Mesothelial cell of epicardium (in vitro differentiated cells): ENCODE measurements at regions not wholly inside any gene's neighbourhood (a gene's known extent, or its start where the extent isn't known, plus 50 kb on each side); places are given as distances from the start of the nearest gene placed in this dataset.
"Not testable (repeated sequence)": the region's sequence is repeated elsewhere in the genome, so short reads cannot be mapped to it uniquely, and the experiment has no call there.

Experiments used
- DNase-seq, 2 experiments: peaks; one replicate each; pipeline ENCODE4 v3.0.0; 2021; ENCODE audit warnings: low spot score in 2 of 2; ENCODE audit not compliant: unreplicated experiment in 2 of 2
- H3K27ac Mint-ChIP-seq: 2 replicates; pipeline ENCODE4 v1.8.0; 2021; ENCODE audit warnings: mixed read lengths
- H3K27me3 Mint-ChIP-seq: 2 replicates; pipeline ENCODE4 v1.8.0; 2021; ENCODE audit warnings: low read depth, mixed read lengths
- H3K36me3 Mint-ChIP-seq: 2 replicates; pipeline ENCODE4 v1.8.0; 2021; ENCODE audit warnings: mixed read lengths
- H3K4me1 Mint-ChIP-seq: 2 replicates; pipeline ENCODE4 v1.8.0; 2021; ENCODE audit warnings: mixed read lengths
- H3K4me3 Mint-ChIP-seq: 2 replicates; pipeline ENCODE4 v1.8.0; 2021; ENCODE audit warnings: mild to moderate bottlenecking, moderate library complexity, mixed read lengths
- H3K9me3 Mint-ChIP-seq: 2 replicates; pipeline ENCODE4 v1.8.0; 2021; ENCODE audit warnings: mixed read lengths
- TF ChIP-seq, protein P1 (sequence below): fragments of 200-600 bp; sonication (generic); IDR thresholded peaks from one replicate; pipeline ENCODE4 v1.5.0; 2021; ENCODE audit warnings: antibody characterized with exemption; ENCODE audit not compliant: unreplicated experiment

DNA sequence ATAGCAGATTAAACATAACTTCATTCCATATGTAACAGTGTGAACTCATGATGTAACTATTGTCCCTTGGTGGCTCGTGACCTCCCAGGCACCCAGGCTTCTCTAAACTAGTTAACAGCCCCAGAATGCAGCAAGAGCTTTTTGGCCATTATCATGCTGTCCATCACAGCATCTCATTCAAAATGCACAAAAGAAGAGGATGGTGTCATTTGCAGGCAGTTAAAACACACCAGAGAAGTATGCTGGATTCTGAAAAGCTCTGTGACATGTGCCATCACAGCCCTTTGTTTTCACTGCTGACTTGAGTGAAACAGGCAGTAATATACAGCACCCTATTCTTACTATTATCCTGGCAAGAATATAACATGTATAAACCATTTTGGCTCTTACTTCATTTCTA is 117.6 kb upstream of the CHMP2B start:
- no peaks in the 10 kb centered on the region for H3K4me1 Mint-ChIP-seq

DNA sequence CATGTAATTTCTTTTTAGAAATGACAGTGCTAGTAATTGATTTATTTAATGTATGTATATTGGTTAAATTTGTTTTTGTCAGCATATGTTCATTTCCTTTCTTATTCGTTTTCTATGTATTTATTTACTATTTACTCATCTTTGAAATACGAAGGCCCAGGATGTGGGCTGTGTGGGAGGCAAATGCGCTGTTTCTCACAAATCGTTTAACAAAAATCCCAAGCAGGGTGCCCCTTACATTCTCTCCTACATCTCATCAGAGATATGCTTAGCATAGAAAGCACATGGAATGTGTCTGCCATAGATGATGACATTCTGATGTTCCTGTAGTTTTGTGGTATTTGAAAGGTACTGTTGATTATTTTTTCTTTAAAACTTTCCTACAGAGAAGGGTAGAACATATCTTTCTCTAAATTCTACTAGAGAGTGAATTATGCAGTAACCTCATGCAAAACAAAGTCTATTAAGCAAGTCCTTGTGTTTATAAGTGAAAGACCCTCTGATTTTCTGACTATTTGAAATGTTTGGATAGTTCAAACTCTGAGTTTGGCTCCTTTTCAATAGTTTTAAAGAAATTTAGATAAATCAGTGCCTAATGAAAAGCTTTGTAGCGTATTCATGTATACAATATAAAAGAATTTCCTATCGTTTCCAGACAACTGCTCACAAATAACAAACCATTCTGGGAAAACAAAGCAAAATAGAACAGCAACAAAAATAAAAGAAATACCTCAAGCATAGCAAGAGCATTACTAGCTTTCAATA is 111.1 kb upstream of the VGLL3 start:
- no peaks in the 10 kb centered on the region for H3K27me3 Mint-ChIP-seq
- no peaks in the 10 kb centered on the region for H3K36me3 Mint-ChIP-seq
- H3K4me3 Mint-ChIP-seq: no peak overlapping the region
- peaks cover 12% of the 10 kb centered on the region for H3K9me3 Mint-ChIP-seq
- no peaks in the 10 kb centered on the region for H3K4me1 Mint-ChIP-seq
- no peak overlapping the region for H3K27ac Mint-ChIP-seq
- TF ChIP-seq, protein P1, sequence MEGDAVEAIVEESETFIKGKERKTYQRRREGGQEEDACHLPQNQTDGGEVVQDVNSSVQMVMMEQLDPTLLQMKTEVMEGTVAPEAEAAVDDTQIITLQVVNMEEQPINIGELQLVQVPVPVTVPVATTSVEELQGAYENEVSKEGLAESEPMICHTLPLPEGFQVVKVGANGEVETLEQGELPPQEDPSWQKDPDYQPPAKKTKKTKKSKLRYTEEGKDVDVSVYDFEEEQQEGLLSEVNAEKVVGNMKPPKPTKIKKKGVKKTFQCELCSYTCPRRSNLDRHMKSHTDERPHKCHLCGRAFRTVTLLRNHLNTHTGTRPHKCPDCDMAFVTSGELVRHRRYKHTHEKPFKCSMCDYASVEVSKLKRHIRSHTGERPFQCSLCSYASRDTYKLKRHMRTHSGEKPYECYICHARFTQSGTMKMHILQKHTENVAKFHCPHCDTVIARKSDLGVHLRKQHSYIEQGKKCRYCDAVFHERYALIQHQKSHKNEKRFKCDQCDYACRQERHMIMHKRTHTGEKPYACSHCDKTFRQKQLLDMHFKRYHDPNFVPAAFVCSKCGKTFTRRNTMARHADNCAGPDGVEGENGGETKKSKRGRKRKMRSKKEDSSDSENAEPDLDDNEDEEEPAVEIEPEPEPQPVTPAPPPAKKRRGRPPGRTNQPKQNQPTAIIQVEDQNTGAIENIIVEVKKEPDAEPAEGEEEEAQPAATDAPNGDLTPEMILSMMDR: no peak
- no peak for DNase-seq

More for the DNA sequence above, 117.6 kb upstream of the CHMP2B start:
- H3K4me3 Mint-ChIP-seq: no peak overlapping the region
- no peaks in the 10 kb centered on the region for H3K36me3 Mint-ChIP-seq
- TF ChIP-seq, protein P1: no peak
- DNase-seq: no peak
- peaks cover 20% of the 10 kb centered on the region for H3K9me3 Mint-ChIP-seq
- no peak overlapping the region for H3K27ac Mint-ChIP-seq
- no peaks in the 10 kb centered on the region for H3K27me3 Mint-ChIP-seq

- not testable (repeated sequence) for H3K4me1 Mint-ChIP-seq, DNase-seq, H3K9me3 Mint-ChIP-seq, H3K27ac Mint-ChIP-seq, H3K36me3 Mint-ChIP-seq, H3K4me3 Mint-ChIP-seq, H3K27me3 Mint-ChIP-seq
Measured at GRCh38 chr3:87097733-87098132, 106.8 kb upstream of the VGLL3 start.

- TF ChIP-seq, protein P1: no peak
- Mint-ChIP-seq H3K27ac (no peak overlapping the region), H3K4me1 (no peaks in the 10 kb centered on the region), H3K36me3 (no peaks in the 10 kb centered on the region), H3K9me3 (no peaks in the 10 kb centered on the region), H3K4me3 (no peak overlapping the region), H3K27me3 (no peaks in the 10 kb centered on the region)
- DNase-seq: no peak
Measured at GRCh38 chr3:87090631-87091030, 99.7 kb upstream of the VGLL3 start.

DNA sequence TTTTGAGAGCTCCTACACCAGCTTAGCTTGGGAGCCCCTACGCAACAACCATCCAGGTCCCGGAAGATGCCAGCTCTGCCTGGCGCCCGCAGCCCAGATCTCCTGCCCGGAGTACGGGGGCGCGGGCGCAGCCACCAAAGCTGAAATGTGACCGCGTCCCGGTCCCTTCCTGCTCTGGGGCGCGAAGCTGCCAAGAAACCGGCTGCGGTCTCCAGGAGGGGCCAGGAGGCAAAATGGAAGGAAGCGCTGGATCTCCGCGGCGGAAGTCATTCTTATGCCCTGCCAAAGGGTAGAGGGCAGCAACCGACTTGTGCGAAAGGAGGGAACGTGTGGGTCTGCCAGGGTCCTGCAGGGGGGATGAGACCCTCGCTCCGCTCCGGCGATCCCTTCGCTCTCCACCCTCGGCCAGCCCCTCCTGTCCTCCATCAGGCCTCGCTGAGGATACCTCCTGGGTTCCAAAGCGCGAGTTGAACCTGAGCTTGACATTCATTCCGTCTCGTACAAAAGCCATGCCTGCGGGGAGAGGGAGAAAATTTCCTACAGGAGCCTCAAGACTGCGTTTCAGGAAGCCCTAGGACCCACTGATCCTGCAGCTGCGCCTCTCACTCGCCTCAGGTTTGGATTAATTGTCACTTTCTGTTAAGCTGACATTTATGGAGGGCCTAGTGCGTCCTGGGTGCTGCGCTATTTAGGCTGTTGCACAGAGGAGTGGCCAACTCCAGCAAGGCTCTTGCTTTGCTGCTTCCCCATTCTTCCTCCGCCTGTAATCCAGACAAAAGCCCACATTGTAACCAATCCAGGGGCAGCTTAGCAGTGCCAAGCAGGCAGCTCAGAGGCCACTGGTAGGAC is 98.3 kb upstream of the VGLL3 start:
- Mint-ChIP-seq H3K27me3 (no peaks in the 10 kb centered on the region), H3K9me3 (no peaks in the 10 kb centered on the region), H3K4me3 (no peak overlapping the region), H3K27ac (no peak overlapping the region), H3K4me1 (no peaks in the 10 kb centered on the region), H3K36me3 (no peaks in the 10 kb centered on the region)
- TF ChIP-seq, protein P1: no peak
- no peak for DNase-seq

- Mint-ChIP-seq H3K27me3 (no peaks in the 10 kb centered on the region), H3K36me3 (no peaks in the 10 kb centered on the region), H3K27ac (no peak overlapping the region), H3K4me1 (no peaks in the 10 kb centered on the region), H3K9me3 (no peaks in the 10 kb centered on the region), H3K4me3 (no peak overlapping the region)
- TF ChIP-seq, protein P1: no peak
- no peak for DNase-seq
Measured at GRCh38 chr3:87088430-87088992, 97.6 kb upstream of the VGLL3 start.
